ENCODE measurements at regions not wholly inside any gene's neighbourhood (a gene's known extent, or its start where the extent isn't known, plus 50 kb on each side); places are given as distances from the start of the nearest gene placed in this dataset.

DNA sequence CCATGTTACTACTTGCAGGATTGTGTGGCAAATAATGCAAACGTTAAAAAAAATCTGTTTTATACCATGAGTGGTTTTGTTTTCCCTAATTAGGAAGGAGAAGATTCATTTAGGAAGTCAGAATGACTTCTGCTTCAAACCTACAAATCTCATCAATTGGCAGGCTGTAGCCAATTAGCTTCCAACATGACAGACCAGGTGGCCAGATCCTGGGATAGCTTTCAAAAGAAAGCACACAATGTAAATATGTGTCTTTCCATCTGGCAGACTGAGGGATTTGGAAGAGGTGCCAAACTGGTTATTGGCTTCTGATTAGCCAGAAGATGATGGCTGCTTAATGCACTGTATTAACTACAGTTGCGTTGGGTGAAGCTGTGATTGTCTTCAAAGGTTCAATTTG is 432.8 kb downstream of the ANKRD50 start:
- DNase-seq: no peak

DNA sequence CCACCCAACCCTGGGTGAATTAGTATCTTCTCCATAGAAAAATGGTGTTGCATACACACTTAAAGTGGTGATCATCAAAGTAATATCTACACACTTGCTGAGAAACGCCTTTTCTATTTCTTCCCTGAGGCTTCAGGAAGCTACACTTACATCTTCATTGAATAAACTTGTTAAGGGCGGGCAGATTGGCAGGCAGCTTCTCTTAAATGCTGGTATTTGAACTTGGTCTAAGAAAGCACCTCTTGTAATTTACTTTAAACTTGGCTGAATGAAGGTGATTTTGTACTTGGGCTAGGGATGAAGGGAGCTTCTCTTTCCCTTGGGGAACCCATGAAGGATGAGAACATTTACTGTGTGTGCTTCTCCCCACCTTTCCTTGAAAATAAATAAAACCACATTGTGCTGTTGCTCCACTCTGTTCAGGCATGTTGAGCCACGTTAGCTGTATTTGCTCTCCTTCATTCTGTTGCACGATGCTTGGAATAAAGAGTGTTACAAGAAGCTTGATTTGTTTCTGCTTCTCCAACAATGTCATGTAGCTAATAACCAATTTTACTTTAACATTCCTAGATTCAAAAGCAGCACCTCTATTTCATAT is 430.1 kb downstream of the ANKRD50 start:
- DNase-seq: no peak

DNA sequence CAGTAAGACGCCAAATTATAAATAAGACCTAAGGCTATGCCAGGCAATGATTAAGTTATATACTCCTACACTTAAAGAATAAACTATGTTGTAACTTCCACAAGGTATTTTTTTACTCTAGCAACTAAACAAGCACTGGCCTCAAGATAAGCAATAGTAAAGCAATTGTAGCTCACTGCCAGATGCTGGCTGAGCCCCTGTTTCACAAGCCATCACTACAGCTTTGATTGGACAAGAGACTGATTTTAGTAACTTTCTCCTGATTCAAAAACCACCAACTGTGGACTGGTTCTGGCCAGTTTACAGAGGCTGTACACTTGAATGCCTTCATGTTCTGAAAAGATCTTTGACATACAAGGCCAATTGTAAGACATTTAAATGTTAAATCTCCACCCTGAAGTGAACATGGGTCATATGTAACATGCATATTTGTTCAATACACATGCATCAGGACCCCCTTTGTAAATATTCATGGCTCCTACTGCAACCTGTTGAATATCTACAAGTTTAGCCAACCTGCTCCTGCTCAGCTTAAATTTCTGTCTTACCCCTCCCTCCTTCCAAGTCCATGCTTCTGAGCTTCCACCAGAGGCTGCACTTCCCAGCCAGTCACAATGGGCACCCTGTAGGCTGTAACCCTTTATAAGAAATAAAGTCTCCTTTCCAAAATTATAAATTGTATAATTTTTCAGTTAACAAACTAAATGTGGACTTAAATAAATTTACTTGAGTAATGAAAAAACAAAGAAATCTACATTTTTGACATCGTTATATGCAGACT is 423.6 kb downstream of the ANKRD50 start:
- no peak for DNase-seq

DNA sequence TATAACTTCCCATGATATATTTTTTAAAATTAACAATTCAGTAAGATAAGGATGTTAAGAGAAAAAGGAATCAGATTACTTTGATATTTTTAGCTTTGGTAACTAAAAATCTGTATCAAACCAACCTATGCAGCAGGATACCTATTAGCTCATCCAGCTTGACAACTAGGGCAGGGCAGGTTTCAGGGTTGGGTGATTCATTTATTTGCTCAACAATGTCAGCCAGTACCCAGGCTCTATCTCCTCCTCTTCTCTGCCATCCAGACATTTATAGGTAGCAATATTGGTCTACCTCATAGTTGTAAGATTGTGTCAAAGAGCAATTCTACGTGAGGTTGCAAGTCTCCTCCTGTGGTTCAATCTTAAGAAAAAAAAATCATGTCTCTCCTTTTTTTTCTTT is 421.9 kb downstream of the ANKRD50 start:
- no peak for DNase-seq

DNA sequence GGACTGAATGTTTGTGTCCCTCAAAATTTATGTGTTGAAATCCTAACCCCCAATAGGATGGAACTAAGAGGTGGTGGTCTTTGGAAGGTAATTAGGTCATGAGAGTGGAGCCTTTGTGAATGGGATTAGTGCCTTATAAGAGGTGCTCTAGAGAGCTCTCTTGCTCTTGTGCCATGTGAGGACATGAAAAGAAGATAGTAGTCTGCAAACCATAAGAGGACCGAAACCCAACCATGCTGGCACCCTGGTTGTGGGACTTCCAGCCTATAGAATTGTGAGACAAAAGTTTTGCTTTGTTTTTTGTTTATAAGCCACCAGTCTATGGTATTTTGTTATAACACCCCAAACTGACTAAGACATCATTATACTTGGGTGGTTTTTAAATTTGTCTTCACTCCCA is 417.1 kb downstream of the ANKRD50 start:
- DNase-seq: no peak

DNA sequence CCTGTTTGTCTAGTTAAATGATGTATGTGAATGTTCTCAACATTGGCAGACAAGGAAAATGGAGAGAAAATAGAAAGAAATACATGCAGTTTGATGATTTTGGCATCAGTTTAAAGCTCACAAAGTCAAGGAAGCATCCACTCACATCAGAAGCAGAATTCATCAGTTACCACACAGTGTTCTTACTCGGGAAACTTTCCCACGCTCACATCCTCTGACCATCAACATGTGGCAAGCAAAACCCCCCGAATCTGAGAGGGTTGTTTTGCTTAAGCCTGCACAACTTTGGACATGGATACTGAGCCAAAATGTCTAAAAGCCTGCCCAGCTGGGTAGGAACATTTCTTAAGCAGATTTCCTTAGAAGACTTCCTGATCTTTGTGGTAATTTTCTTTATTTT is 407.6 kb downstream of the ANKRD50 start:
- DNase-seq: no peak

DNA sequence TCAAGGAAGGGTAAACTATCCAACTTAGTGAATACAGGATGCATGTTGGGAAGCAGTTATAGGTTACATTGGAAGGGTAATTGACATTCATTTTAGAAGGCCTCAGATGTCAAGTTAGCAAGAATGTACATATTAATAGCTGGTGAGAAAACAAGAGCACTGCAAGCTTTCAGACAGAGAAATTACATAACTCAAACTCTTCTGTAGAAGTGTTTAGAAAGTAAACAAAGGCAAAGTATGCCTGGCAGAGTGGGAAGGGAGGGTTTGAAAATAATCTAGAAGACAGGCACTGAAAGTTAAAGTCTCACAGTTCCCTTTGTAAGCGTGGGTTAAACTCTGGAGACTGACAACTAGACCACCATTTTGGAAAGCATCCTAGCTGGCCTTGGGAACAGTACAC is 406.2 kb downstream of the ANKRD50 start:
- no peak for DNase-seq

DNA sequence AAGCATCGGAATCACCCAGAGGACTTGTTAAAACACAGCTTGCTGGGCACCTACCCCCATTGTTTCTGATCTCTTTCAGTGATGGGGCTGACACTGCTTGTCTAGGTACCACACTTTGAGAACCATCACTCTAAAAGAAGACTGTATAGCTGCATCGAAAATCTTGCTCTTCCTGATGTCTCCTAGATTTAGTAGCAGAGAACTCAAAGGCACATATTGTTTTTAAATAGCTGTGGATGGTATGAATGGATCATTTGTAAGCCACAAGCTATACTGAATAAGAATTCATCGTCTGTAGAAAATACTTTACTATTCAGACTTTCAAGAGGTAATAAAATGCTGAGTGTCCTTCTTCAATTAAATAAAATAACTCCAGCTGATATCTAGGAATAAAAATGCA is 405.4 kb downstream of the ANKRD50 start:
- DNase-seq: no peak

DNA sequence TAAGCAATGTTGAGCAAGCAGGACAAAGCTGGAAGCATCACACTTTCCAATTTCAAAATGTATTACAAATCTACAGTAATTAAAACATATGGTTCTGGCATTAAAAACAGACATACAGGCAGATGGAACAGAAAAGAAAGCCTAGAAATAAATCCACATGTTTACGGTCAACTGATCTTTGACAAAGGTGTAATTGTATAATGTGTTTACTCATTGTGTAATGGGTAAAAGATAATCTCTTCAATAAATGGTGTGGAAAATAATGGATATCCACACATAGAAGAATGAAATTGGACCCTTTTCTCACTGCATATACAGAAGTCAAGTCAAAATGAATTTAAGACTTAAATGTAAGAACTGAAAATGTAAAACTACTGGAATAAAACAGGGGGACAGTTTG is 394.2 kb downstream of the ANKRD50 start:
- no peak for DNase-seq

DNA sequence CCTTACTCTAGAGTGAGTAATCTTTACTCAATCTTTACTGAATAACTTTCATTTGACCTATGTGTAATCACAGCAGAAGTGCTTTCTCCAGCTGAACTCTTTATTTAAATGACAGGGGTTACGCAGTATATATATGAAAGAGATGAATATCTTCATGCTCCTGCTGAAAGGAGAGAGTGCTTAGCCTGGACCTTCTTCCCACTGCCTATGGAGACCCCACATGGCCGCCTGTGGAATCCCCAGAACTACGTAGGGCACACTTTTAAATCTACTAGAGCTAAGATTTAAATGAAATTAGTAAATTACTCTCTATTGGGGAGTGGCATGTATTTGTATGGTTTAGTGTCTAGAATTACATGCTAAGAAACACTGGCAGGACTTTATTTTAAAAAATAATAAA is 391.2 kb downstream of the ANKRD50 start:
- DNase-seq: no peak

DNA sequence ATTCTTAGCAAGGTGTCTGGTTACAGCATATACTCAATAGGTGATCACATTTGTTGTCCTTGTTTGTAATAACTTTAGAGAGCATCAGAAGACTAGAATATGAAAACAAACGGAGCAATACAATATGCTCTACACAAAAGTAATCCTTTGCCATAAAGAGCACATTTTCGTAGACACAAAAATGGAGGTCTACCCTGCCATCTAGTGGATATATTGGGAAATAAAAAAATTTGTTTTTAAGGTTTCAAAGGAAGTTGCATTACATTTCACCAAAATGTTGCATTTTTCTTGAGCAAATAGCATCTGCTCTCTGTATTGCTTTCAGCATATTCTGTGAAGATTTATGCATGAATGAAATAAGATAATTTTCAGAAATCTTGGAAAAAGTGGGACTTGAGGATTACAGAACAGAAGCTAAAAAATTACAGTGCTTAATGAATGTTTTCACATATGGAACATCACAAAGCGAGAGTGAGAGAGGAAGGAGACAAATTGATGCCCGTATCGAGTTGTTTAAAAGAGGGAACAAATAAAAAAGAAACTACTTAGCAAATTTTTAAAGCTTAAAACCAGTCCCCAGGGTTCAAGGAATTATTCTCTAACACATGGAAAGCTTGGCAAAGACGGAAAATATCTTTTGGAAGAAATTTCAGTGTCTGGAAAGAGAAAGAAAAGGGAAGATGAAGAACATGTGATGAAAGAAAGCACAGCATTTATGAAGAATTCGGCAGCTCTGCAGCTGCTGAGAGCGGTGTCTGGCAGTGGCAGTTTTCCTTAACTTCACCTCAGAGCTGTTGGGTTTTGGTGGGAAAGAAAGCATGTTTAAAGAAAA is 390.1 kb downstream of the ANKRD50 start:
- peak; percentile 7 to 66 for DNase-seq

DNA sequence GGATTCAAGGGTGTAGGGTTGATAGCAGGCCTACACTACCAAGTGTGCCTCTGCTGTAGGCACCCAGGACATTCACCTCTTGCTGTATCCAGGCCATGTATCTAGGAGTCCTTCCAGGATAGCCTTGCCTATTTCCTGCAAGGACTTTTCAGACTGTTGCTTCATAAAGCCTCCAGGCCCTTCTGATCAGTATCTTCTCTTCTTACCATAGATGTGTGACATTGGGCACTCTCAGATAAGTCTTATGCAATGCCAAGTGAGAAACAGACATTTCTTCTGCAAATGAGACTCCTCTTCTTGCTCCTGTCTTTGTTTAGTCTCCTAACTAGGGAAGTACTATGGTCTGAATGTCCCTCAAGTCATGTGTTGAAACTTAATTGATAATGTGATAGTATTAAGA is 386.8 kb downstream of the ANKRD50 start:
- DNase-seq: no peak

DNA sequence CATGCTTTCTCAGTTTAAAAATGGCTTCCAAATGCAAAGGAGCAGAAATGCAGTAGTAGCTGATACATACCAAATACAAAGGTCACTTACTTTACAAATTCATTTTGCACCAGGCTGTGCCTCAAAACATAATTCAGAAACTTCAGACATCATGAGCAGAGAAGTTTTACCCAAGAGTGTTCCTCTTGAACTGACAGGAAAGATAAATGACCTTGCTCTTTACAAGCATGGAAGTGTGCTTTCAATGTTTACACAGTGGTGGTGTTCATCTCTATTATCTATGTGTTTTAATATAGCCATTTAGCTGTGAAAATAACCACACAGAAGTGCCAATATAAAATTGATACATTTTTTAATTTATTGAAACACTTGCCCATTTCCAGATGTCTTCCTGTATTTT is 383.4 kb downstream of the ANKRD50 start:
- no peak for DNase-seq

DNA sequence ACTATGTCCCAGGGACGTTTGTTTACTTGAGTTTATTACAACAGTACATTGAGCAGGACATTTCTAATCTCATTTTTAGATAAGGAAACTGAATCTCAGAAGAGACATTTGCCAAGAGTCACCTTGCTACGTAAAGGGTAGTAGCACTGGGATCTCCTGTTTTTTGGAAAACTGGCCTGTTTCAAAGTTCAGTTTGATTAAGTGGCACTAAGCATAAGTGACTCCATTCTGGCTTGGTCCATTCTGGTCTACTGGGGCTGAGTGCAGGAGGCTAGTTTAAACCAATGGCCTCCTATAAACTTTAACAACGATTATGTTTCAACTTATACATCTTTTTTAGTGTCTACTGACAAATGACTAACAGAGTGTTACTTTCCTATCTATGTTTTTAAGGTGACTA is 382.5 kb downstream of the ANKRD50 start:
- no peak for DNase-seq

DNA sequence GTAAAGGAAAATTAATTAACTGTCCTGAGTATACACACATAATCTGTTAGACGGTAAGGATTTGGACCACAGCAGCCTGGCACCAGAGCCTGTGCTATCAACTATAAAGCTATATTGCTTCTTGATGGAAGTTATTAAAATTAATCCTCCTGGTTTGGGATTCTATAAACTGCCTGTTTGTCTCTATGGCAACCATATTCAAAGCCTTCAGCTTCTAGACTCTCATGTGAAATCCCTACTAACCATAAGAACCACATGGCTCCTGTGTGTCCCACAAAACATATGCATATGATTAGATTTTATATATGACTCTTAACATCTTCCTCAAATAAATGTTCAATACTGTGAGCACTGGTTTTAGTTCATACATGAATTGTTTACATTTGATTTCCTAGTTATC is 380.8 kb downstream of the ANKRD50 start:
- DNase-seq: no peak

DNA sequence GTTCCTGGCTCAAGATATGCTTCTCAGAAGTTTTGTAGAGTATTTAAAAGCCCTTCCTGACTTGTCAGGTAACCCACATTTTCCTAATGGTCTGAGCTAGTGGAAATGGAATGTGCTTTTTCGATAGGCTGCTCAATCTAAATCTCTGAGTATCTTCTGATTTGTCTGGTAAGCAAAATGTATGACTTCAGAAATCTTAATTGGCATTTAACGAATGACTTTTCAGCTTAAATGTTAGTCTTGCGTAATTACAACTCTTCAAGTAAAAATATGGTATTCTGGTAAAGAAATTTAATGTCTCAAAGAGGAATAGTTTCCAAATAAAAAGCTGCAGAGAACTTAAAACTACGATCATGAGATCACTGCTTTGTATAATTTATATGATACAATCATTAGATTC is 379.1 kb downstream of the ANKRD50 start:
- DNase-seq: no peak

DNA sequence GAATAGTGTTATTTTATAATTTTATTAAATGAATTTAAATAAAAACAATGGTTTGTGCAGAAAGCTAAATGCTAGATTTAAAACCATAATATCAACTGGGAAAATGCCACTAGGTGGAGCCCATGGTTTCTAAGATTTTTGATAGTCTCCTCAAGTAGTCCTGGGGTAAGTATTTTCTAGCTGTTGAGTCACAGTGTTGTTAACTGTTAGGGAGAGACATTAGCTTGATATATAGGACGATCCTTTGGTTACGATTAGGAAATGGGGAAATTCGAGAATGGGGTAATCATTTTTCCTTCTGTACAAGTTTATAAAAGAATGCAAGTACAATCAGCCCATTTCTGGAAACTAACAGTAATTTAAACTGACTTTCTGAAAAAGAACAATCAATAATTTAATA is 378.4 kb downstream of the ANKRD50 start:
- peak; percentile 39 to 68 for DNase-seq

DNA sequence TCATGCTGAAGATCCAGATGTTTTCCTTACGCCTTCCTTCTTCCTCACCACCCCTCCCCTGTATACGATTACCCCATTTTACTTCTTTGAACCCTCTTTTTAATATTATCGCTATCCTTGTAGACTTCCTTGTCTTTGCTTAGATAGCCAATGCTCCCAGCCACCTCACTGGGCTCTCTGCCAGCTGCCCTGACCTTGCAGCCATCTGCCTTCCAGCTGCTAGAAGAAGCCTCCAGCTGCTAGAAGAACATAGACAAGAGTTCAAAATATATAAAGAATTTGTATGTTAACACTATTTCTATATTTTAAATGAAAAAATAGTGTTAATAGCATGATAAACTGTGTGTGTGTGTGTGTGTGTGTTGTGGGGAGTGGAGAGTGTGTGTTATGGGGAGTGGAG is 374.7 kb downstream of the ANKRD50 start:
- no peak for DNase-seq

DNA sequence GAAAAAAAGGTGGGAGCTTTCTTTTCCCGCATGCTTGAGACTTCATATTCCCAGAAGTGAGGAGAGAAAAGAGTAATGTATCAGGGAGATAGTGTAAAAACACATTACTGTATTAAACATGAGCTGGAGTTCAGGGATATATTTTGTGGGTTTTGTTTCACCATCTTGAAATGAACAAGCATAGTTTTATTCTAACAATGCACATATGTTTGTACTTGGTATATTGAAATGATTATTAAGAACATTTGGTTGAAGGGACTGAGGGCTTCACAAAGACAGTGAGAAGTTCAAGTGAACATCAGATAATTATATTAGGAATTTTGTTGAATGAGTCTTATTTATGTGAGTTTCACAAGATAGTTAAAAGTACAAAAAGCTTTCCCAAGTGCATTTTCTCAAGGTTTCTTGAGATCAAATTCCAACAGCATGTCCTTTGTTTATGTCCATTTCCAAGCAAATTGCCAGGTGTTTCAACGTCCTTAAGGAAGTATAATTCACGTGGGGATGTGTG is 368.8 kb downstream of the ANKRD50 start:
- DNase-seq: no peak

DNA sequence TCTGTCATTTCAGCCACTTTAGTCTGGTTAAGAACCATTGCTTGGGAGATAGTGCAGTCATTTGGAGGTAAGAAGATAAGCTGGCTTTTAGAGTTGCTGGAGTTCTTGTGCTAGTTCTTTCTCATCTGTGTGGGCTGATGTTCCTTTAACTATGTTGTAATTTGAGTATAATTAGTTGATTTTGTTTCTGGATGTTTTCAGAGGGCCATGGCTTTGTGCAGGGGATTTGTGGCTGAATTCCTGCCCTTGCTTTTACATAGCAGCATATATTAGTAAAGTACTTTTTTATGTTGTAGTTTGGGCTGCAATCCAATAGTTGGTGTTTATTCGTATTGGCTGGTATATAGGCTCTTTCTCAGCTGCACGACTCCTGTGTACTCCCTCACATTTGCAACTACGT is 339.6 kb downstream of the ANKRD50 start:
- DNase-seq: no peak

DNA sequence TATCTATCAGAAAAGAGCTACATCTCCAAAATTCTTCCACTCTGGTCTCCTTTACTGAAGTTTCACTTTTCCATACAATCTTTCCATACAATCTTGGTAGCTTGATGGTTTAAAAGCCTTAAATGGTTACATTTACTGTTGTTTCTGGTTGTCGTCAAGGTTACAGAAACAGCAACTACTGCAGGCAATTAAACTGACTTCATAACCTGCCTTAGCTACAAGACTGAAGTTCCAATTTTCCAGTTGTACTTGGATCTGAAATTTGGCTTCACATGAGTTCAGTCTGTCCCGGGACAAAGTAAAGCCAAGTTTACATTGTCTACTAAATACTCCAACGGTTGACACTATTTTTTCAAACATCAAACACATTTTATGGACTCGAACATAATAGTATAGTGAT is 326.4 kb downstream of the ANKRD50 start:
- DNase-seq: no peak

DNA sequence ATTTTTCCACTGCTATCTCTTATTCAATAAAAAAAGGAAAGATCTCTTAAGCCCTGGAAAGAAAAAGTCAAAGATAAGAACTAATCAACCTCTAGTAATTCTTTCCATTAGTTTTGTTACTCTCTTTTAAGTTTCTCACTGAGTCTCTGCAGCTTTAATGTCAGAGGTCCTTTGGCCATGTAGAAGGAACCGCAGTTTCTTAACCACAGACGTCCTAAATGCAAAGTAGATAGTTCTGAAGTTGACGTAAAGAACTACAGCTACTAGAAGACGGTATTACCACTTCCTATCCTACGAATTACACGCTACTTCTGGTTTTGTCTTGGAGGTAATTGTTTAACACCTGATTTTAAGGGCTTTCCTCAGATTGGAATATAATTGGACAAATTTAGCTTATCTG is 325.9 kb downstream of the ANKRD50 start:
- no peak for DNase-seq

DNA sequence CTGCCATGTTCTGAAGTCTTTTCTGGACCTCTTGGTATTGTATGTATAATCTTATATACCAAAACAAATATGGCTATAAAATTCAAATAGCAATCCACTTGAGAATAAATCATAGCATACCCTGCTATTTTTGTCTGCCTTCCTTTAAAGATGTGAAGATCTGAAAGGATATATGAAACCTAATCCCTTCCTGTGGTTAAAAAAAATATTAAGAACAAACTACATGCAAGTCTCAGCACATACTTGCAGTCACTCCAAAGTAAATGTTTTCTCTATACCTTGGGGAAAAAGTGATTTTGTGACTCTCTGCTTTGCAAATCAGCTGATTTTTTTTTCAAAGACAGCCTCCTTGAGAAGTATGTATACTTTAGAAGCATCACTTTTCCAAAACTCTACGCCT is 322.9 kb downstream of the ANKRD50 start:
- no peak for DNase-seq

DNA sequence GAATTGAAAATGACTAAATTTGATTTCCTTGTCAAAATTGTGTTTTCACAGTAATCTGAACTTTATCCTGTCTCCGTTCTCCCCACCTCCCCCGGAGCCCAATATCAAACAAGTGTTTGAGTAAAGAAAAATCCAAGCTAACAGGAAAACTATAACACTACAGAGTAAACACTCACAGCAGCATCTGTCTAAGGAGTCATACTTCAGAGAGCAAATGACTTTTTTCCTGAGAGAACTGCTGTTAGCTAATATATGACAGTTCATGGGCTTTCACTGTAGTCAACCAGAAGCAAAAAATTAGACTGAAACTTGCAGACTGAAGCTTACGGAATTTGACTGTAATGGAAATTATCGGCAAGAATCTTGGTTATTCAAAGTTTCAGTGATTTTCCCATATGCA is 321.7 kb downstream of the ANKRD50 start:
- no peak for DNase-seq
